H1 (cell line): ENCODE measurements at regions not wholly inside any gene's neighbourhood (a gene's known extent, or its start where the extent isn't known, plus 50 kb on each side); places are given as distances from the start of the nearest gene placed in this dataset.

Experiments
- EP300 ChIP-seq, 2 experiments: IDR thresholded peaks; 1 replicate in 1 of 2; 2 replicates in 1 of 2; pipeline ENCODE4 v1.6.1; 2011 to 2012; ENCODE audit warnings: low read depth in 2 of 2, low read length in 2 of 2, mild to moderate bottlenecking in 2 of 2, borderline replicate concordance in 1 of 2, inconsistent platforms in 1 of 2, moderate library complexity in 1 of 2
- NRF1 ChIP-seq: IDR thresholded peaks from 2 replicates; pipeline ENCODE4 v1.6.1; 2011; ENCODE audit warnings: mild to moderate bottlenecking, low read depth, low read length, improper control_type of control experiment
- POLR2A ChIP-seq, 2 experiments: IDR thresholded peaks; 1 replicate in 1 of 2; 2 replicates in 1 of 2; pipeline ENCODE4 v1.6.1; 2011; ENCODE audit warnings: low read depth in 2 of 2, low read length in 2 of 2, mild to moderate bottlenecking in 2 of 2; ENCODE audit errors: control extremely low read depth in 1 of 2
- SIN3A ChIP-seq, 2 experiments: IDR thresholded peaks in 1 of 2; conservative IDR thresholded peaks in 1 of 2; 2 replicates each; pipeline ENCODE4 v1.6.1; 2011 to 2012; ENCODE audit warnings: low read length in 2 of 2, improper control_type of control experiment in 1 of 2, low read depth in 1 of 2, mild to moderate bottlenecking in 1 of 2
- SP1 ChIP-seq: IDR thresholded peaks from 2 replicates; pipeline ENCODE4 v1.6.1; 2011; ENCODE audit warnings: low read depth, low read length
- SP2 ChIP-seq: IDR thresholded peaks from 2 replicates; pipeline ENCODE4 v1.6.1; 2012; ENCODE audit warnings: mild to moderate bottlenecking, low read length, inconsistent platforms
- TF ChIP-seq, protein P1 (sequence below), 3 experiments: IDR thresholded peaks; 1 replicate in 2 of 3; 2 replicates in 1 of 3; pipeline versions ENCODE4 v1.5.1 to v1.6.1; 2011; ENCODE audit warnings: low read length in 3 of 3, mild to moderate bottlenecking in 3 of 3, inconsistent platforms in 2 of 3, low read depth in 1 of 3, moderate library complexity in 1 of 3; ENCODE audit not compliant: insufficient read depth in 1 of 3; ENCODE audit errors: control extremely low read depth in 1 of 3

DNA sequence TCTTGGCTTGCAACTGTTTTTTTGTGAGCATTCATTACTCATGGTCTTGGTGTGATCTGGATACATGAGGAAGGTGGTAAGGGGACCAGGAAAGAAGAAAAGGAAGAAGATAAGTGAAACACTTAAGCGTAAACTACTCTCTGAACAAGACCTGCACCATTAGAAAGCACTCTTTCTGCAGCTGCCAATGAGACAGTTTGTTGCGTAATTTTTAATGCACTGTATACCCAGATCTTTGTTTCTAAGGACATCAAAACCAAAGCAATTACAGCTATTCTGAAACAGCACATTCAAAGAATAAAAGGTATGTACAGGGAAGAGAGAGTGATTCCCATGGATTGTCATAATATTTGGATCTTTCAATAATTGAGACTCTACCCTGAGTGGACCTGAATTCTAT lies 147.4 kb downstream of the BLID start:
- TF ChIP-seq POLR2A (IDR thresholded peaks at IDR 0.05; ENCODE audit: control extremely low read depth in 1 of 2, low read depth in 2 of 2, low read length in 2 of 2) (no peak), SP1 (no peak), EP300 (IDR thresholded peaks at IDR 0.05; ENCODE audit: borderline replicate concordance in 1 of 2, low read depth in 2 of 2, low read length in 2 of 2) (no peak), SIN3A (conservative IDR thresholded peaks at IDR 0.05 in 1 of 2, IDR thresholded peaks at IDR 0.05 in 1 of 2; ENCODE audit: low read depth in 1 of 2, low read length in 2 of 2) (no peak), NRF1 (no peak), SP2 (no peak)
- TF ChIP-seq, protein P1, sequence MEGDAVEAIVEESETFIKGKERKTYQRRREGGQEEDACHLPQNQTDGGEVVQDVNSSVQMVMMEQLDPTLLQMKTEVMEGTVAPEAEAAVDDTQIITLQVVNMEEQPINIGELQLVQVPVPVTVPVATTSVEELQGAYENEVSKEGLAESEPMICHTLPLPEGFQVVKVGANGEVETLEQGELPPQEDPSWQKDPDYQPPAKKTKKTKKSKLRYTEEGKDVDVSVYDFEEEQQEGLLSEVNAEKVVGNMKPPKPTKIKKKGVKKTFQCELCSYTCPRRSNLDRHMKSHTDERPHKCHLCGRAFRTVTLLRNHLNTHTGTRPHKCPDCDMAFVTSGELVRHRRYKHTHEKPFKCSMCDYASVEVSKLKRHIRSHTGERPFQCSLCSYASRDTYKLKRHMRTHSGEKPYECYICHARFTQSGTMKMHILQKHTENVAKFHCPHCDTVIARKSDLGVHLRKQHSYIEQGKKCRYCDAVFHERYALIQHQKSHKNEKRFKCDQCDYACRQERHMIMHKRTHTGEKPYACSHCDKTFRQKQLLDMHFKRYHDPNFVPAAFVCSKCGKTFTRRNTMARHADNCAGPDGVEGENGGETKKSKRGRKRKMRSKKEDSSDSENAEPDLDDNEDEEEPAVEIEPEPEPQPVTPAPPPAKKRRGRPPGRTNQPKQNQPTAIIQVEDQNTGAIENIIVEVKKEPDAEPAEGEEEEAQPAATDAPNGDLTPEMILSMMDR (IDR thresholded peaks at IDR 0.05; ENCODE audit: control extremely low read depth in 1 of 3, insufficient read depth in 1 of 3, low read depth in 1 of 3, low read length in 3 of 3), result no peak
